ENCODE measurements at regions not wholly inside any gene's neighbourhood (a gene's known extent, or its start where the extent isn't known, plus 50 kb on each side); places are given as distances from the start of the nearest gene placed in this dataset.

DNA sequence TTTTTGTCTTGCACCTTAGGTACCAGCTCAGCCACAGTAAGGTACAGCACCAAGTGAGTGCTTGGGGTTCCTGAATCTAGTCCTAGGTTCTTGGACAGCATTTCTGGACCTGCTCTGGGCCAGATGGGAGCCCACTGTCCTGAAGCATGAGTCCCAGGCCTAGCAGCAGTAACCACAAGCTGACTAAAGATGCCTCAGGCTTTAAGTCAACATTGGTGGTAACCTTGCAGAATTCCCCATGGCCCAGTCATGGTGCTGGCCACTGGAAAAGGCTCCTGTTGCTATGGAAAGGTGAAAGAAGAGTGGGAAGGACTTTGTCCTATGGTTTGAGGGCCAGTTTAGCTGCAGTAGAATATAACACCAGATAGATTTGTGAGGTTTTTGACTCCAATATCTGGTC lies 86.9 kb upstream of the CLEC14A start:
- TF ChIP-seq, protein P1, sequence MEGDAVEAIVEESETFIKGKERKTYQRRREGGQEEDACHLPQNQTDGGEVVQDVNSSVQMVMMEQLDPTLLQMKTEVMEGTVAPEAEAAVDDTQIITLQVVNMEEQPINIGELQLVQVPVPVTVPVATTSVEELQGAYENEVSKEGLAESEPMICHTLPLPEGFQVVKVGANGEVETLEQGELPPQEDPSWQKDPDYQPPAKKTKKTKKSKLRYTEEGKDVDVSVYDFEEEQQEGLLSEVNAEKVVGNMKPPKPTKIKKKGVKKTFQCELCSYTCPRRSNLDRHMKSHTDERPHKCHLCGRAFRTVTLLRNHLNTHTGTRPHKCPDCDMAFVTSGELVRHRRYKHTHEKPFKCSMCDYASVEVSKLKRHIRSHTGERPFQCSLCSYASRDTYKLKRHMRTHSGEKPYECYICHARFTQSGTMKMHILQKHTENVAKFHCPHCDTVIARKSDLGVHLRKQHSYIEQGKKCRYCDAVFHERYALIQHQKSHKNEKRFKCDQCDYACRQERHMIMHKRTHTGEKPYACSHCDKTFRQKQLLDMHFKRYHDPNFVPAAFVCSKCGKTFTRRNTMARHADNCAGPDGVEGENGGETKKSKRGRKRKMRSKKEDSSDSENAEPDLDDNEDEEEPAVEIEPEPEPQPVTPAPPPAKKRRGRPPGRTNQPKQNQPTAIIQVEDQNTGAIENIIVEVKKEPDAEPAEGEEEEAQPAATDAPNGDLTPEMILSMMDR (IDR thresholded peaks at IDR 0.05) = no peak
- TF ChIP-seq ZFX (IDR thresholded peaks at IDR 0.05; ENCODE audit: borderline replicate concordance) = no peak

All from 22Rv1 (cell line).